ENCODE measurements at regions not wholly inside any gene's neighbourhood (a gene's known extent, or its start where the extent isn't known, plus 50 kb on each side); places are given as distances from the start of the nearest gene placed in this dataset.
A peak's percentile ranks its signal among the peaks of the same experiment; 100 is the strongest.
"Not testable (repeated sequence)": the region's sequence is repeated elsewhere in the genome, so short reads cannot be mapped to it uniquely, and the experiment has no call there.

GRCh38 chr7:69426705-69427104, 171.6 kb upstream of the AUTS2 start:
- no peaks in the 10 kb centered on the region for H3K36me3 Mint-ChIP-seq
- H3K4me1 Mint-ChIP-seq (ENCODE audit: unreplicated experiment): peaks cover 19% of the 10 kb centered on the region
- no peak for TF ChIP-seq CTCF (conservative IDR thresholded peaks at IDR 0.05)
- no peak for DNase-seq (ENCODE audit: extremely low spot score, unreplicated experiment)
- peaks cover 14% of the 10 kb centered on the region for H3K27me3 Mint-ChIP-seq
- H3K9me3 Mint-ChIP-seq: no peaks in the 10 kb centered on the region
- H3K4me3 Mint-ChIP-seq: no peak overlapping the region
- no peak overlapping the region for H3K27ac Mint-ChIP-seq

DNA sequence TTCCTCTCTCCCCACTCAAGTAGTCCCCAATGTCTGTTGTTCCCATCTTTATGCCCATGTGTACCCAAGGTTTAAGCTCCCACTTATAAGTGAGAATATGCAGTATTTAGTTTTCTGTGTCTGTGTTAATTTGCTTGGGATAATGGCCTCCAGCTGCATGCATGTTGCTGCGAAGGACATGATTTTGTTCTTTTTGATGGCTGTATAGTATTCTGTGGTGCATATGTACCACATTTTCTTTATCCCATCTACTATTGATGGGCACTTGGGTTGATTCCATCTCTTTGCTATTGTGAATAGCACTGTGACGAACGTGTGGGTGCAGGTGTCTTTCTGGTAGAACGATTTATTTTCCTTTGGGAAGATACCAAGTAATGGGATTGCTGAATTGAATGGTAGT, 170.2 kb upstream of the AUTS2 start:
- no peak for TF ChIP-seq CTCF (conservative IDR thresholded peaks at IDR 0.05)
- H3K4me3 Mint-ChIP-seq: no peak overlapping the region
- H3K9me3 Mint-ChIP-seq: no peaks in the 10 kb centered on the region
- peaks cover 14% of the 10 kb centered on the region for H3K27me3 Mint-ChIP-seq
- no peak for DNase-seq (ENCODE audit: extremely low spot score, unreplicated experiment)
- H3K27ac Mint-ChIP-seq: no peak overlapping the region
- no peaks in the 10 kb centered on the region for H3K36me3 Mint-ChIP-seq
- H3K4me1 Mint-ChIP-seq (ENCODE audit: unreplicated experiment): peaks cover 10% of the 10 kb centered on the region

DNA sequence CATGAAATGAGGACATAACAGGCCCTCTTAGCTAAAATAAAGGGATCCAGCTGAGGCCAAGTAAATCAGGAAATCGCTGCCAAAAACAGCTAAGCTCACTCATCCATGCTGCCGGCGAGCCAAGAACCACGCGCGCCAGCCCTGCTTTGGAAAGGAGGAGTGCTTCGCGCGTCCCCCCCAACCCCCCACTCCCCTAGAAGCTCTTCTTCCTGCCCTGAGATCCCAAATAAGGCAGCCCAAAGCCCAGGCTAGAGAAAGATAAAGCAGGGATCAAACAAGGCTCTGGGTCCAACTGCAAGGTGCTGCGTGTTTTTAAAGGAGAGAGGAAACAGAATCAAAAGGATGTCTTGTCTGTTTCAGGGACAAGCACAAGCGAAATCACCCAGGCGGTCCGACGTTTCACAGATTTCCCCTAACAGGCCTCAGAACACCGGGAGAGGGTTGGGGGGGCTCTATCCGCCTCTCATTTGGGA, 168.3 kb upstream of the AUTS2 start:
- Mint-ChIP-seq H3K4me1 (ENCODE audit: unreplicated experiment) (peaks cover 10% of the 10 kb centered on the region), H3K4me3 (peak overlapping the region; percentile 6), H3K27ac (peak overlapping the region; percentile 36), H3K36me3 (no peaks in the 10 kb centered on the region), H3K9me3 (peaks cover 3% of the 10 kb centered on the region), H3K27me3 (peaks cover 18% of the 10 kb centered on the region)
- no peak for TF ChIP-seq CTCF (conservative IDR thresholded peaks at IDR 0.05)
- no peak for DNase-seq (ENCODE audit: extremely low spot score, unreplicated experiment)

- TF ChIP-seq CTCF (conservative IDR thresholded peaks at IDR 0.05): no peak
- Mint-ChIP-seq H3K9me3 (peaks cover 3% of the 10 kb centered on the region), H3K27ac (no peak overlapping the region), H3K27me3 (peaks cover 18% of the 10 kb centered on the region), H3K4me1 (ENCODE audit: unreplicated experiment) (peaks cover 10% of the 10 kb centered on the region), H3K36me3 (no peaks in the 10 kb centered on the region), H3K4me3 (peak overlapping the region; percentile 6)
- no peak for DNase-seq (ENCODE audit: extremely low spot score, unreplicated experiment)
Measured at GRCh38 chr7:69430384-69431021, 167.8 kb upstream of the AUTS2 start.

- Mint-ChIP-seq H3K36me3 (no peaks in the 10 kb centered on the region), H3K27ac (no peak overlapping the region), H3K27me3 (peaks cover 21% of the 10 kb centered on the region), H3K9me3 (peaks cover 3% of the 10 kb centered on the region), H3K4me3 (no peak overlapping the region), H3K4me1 (ENCODE audit: unreplicated experiment) (peaks cover 10% of the 10 kb centered on the region)
- no peak for DNase-seq (ENCODE audit: extremely low spot score, unreplicated experiment)
- TF ChIP-seq CTCF (conservative IDR thresholded peaks at IDR 0.05): no peak
Measured at GRCh38 chr7:69431626-69432025, 166.6 kb upstream of the AUTS2 start.

- not testable (repeated sequence) for DNase-seq (ENCODE audit: extremely low spot score, unreplicated experiment); H3K4me3 Mint-ChIP-seq; H3K27ac Mint-ChIP-seq; H3K9me3 Mint-ChIP-seq; H3K36me3 Mint-ChIP-seq
- Mint-ChIP-seq H3K4me1 (ENCODE audit: unreplicated experiment) (peaks cover 10% of the 10 kb centered on the region), H3K27me3 (peaks cover 18% of the 10 kb centered on the region)
Measured at GRCh38 chr7:69432276-69432675, 166.0 kb upstream of the AUTS2 start.

Data from type B pancreatic cell (in vitro differentiated cells).